GM23338 (cell line): ENCODE measurements at regions not wholly inside any gene's neighbourhood (a gene's known extent, or its start where the extent isn't known, plus 50 kb on each side); places are given as distances from the start of the nearest gene placed in this dataset.

Experiments
- CREB1 ChIP-seq: fragments of 250-450 bp; sonication (Bioruptor Pico); IDR thresholded peaks from 2 replicates; pipeline ENCODE4 v1.5.0; 2020; ENCODE audit warnings: low read depth, mild to moderate bottlenecking, moderate library complexity
- EZH2 ChIP-seq: fragments of 200-600 bp; sonication (generic); IDR thresholded peaks from one replicate; pipeline ENCODE4 v1.8.0; 2017; ENCODE audit warnings: antibody characterized with exemption, mild to moderate bottlenecking, low read depth; ENCODE audit not compliant: unreplicated experiment
- EZH2phosphoT487 ChIP-seq: fragments of 200-600 bp; sonication (generic); IDR thresholded peaks from one replicate; pipeline ENCODE4 v1.8.1; 2018; ENCODE audit warnings: antibody characterized with exemption; ENCODE audit not compliant: unreplicated experiment
- JUNB ChIP-seq: IDR thresholded peaks from one replicate; pipeline ENCODE4 v1.6.1; 2016; ENCODE audit warnings: antibody characterized with exemption; ENCODE audit not compliant: unreplicated experiment
- POLR2AphosphoS5 ChIP-seq: IDR thresholded peaks from 2 replicates; pipeline ENCODE4 v1.6.1; 2016; ENCODE audit warnings: antibody characterized with exemption, low read depth
- ZNF331 ChIP-seq: fragments of 250-450 bp; sonication (Bioruptor Pico); IDR thresholded peaks from 2 replicates; pipeline ENCODE4 v1.5.0; 2020; ENCODE audit warnings: low read depth, mild to moderate bottlenecking, moderate library complexity
- TF ChIP-seq, protein P1 (sequence below), 2 experiments: fragments of 200-600 bp in 1 of 2; sonication (generic) in 1 of 2; conservative IDR thresholded peaks; 2 replicates each; pipeline versions ENCODE4 v1.5.1 to v1.6.1; 2016 to 2017; ENCODE audit warnings: antibody characterized with exemption in 2 of 2, low read depth in 2 of 2, mild to moderate bottlenecking in 2 of 2, moderate library complexity in 1 of 2
- TF ChIP-seq, protein P2 (sequence below): IDR thresholded peaks from one replicate; pipeline ENCODE4 v1.6.1; 2018; ENCODE audit warnings: antibody characterized with exemption; ENCODE audit not compliant: unreplicated experiment
- TF ChIP-seq, protein P3 (sequence below): fragments of 250-450 bp; sonication (Bioruptor Pico); IDR thresholded peaks from 2 replicates; pipeline ENCODE4 v1.5.0; 2020; ENCODE audit warnings: mild to moderate bottlenecking, moderate library complexity

DNA sequence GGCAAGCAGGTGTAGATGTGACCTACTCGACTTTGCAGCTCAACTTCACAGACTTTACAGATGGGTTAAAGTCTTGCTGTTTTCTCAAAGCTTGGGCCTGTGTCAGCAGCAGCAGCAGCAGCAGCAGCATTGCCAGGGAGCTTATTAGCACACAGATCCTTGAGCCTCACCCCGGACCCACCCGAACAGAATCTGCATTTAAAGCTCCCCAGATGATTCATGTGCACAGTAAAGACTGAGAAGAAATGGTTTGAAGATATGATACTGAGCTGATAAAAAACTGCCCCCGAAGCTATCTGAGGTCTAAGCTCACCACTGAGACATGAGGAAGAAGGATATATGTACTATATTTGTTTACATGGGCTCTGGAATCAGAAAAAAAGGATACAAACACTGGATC, 231.7 kb downstream of the ARPP21 start:
- TF ChIP-seq JUNB (no peak), EZH2 (no peak), ZNF331 (no peak), CREB1 (no peak), EZH2phosphoT487 (no peak), POLR2AphosphoS5 (no peak)
- TF ChIP-seq, protein P1, sequence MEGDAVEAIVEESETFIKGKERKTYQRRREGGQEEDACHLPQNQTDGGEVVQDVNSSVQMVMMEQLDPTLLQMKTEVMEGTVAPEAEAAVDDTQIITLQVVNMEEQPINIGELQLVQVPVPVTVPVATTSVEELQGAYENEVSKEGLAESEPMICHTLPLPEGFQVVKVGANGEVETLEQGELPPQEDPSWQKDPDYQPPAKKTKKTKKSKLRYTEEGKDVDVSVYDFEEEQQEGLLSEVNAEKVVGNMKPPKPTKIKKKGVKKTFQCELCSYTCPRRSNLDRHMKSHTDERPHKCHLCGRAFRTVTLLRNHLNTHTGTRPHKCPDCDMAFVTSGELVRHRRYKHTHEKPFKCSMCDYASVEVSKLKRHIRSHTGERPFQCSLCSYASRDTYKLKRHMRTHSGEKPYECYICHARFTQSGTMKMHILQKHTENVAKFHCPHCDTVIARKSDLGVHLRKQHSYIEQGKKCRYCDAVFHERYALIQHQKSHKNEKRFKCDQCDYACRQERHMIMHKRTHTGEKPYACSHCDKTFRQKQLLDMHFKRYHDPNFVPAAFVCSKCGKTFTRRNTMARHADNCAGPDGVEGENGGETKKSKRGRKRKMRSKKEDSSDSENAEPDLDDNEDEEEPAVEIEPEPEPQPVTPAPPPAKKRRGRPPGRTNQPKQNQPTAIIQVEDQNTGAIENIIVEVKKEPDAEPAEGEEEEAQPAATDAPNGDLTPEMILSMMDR (conservative IDR thresholded peaks at IDR 0.05; ENCODE audit: low read depth in 2 of 2): no peak
- TF ChIP-seq, protein P2, sequence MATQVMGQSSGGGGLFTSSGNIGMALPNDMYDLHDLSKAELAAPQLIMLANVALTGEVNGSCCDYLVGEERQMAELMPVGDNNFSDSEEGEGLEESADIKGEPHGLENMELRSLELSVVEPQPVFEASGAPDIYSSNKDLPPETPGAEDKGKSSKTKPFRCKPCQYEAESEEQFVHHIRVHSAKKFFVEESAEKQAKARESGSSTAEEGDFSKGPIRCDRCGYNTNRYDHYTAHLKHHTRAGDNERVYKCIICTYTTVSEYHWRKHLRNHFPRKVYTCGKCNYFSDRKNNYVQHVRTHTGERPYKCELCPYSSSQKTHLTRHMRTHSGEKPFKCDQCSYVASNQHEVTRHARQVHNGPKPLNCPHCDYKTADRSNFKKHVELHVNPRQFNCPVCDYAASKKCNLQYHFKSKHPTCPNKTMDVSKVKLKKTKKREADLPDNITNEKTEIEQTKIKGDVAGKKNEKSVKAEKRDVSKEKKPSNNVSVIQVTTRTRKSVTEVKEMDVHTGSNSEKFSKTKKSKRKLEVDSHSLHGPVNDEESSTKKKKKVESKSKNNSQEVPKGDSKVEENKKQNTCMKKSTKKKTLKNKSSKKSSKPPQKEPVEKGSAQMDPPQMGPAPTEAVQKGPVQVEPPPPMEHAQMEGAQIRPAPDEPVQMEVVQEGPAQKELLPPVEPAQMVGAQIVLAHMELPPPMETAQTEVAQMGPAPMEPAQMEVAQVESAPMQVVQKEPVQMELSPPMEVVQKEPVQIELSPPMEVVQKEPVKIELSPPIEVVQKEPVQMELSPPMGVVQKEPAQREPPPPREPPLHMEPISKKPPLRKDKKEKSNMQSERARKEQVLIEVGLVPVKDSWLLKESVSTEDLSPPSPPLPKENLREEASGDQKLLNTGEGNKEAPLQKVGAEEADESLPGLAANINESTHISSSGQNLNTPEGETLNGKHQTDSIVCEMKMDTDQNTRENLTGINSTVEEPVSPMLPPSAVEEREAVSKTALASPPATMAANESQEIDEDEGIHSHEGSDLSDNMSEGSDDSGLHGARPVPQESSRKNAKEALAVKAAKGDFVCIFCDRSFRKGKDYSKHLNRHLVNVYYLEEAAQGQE: no peak
- TF ChIP-seq, protein P3, sequence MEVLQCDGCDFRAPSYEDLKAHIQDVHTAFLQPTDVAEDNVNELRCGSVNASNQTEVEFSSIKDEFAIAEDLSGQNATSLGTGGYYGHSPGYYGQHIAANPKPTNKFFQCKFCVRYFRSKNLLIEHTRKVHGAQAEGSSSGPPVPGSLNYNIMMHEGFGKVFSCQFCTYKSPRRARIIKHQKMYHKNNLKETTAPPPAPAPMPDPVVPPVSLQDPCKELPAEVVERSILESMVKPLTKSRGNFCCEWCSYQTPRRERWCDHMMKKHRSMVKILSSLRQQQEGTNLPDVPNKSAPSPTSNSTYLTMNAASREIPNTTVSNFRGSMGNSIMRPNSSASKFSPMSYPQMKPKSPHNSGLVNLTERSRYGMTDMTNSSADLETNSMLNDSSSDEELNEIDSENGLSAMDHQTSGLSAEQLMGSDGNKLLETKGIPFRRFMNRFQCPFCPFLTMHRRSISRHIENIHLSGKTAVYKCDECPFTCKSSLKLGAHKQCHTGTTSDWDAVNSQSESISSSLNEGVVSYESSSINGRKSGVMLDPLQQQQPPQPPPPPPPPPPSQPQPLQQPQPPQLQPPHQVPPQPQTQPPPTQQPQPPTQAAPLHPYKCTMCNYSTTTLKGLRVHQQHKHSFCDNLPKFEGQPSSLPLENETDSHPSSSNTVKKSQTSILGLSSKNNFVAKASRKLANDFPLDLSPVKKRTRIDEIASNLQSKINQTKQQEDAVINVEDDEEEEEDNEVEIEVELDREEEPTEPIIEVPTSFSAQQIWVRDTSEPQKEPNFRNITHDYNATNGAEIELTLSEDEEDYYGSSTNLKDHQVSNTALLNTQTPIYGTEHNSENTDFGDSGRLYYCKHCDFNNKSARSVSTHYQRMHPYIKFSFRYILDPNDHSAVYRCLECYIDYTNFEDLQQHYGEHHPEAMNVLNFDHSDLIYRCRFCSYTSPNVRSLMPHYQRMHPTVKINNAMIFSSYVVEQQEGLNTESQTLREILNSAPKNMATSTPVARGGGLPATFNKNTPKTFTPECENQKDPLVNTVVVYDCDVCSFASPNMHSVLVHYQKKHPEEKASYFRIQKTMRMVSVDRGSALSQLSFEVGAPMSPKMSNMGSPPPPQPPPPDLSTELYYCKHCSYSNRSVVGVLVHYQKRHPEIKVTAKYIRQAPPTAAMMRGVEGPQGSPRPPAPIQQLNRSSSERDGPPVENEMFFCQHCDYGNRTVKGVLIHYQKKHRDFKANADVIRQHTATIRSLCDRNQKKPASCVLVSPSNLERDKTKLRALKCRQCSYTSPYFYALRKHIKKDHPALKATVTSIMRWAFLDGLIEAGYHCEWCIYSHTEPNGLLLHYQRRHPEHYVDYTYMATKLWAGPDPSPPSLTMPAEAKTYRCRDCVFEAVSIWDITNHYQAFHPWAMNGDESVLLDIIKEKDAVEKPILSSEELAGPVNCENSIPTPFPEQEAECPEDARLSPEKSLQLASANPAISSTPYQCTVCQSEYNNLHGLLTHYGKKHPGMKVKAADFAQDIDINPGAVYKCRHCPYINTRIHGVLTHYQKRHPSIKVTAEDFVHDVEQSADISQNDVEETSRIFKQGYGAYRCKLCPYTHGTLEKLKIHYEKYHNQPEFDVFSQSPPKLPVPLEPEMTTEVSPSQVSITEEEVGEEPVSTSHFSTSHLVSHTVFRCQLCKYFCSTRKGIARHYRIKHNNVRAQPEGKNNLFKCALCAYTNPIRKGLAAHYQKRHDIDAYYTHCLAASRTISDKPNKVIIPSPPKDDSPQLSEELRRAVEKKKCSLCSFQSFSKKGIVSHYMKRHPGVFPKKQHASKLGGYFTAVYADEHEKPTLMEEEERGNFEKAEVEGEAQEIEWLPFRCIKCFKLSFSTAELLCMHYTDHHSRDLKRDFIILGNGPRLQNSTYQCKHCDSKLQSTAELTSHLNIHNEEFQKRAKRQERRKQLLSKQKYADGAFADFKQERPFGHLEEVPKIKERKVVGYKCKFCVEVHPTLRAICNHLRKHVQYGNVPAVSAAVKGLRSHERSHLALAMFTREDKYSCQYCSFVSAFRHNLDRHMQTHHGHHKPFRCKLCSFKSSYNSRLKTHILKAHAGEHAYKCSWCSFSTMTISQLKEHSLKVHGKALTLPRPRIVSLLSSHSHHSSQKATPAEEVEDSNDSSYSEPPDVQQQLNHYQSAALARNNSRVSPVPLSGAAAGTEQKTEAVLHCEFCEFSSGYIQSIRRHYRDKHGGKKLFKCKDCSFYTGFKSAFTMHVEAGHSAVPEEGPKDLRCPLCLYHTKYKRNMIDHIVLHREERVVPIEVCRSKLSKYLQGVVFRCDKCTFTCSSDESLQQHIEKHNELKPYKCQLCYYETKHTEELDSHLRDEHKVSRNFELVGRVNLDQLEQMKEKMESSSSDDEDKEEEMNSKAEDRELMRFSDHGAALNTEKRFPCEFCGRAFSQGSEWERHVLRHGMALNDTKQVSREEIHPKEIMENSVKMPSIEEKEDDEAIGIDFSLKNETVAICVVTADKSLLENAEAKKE (CRISPR knock-in tag): no peak
